Neural progenitor cell (in vitro differentiated cells): ENCODE measurements at regions not wholly inside any gene's neighbourhood (a gene's known extent, or its start where the extent isn't known, plus 50 kb on each side); places are given as distances from the start of the nearest gene placed in this dataset.
A peak's percentile ranks its signal among the peaks of the same experiment; 100 is the strongest.

Experiments used
- DNase-seq: peaks from one replicate; pipeline ENCODE4 v3.0.0-alpha.2; 2016; ENCODE audit warnings: low spot score
- H2AFZ ChIP-seq: fragments of 200-600 bp; sonication (generic); replicated peaks from 2 replicates; pipeline ENCODE4 v1.6.1; 2016; ENCODE audit warnings: antibody characterized with exemption
- H3F3A ChIP-seq: fragments of 200-600 bp; sonication (generic); 2 replicates; pipeline ENCODE4 v1.6.1; 2016; ENCODE audit warnings: antibody characterized with exemption, low read depth
- H3K27ac ChIP-seq: fragments of 200-600 bp; sonication (generic); 2 replicates; pipeline ENCODE4 v1.5.1; 2016; ENCODE audit warnings: mild to moderate bottlenecking
- H3K27me3 ChIP-seq: fragments of 200-600 bp; sonication (generic); 2 replicates; pipeline ENCODE4 v1.6.1; 2016; ENCODE audit warnings: mild to moderate bottlenecking, moderate library complexity
- H3K36me3 ChIP-seq: fragments of 200-600 bp; sonication (generic); 2 replicates; pipeline ENCODE4 v1.5.1; 2016
- H3K4me1 ChIP-seq: fragments of 200-600 bp; sonication (generic); 2 replicates; pipeline ENCODE4 v1.6.1; 2016; ENCODE audit warnings: mixed run types
- H3K4me2 ChIP-seq: fragments of 200-600 bp; sonication (generic); 2 replicates; pipeline ENCODE4 v1.6.1; 2016
- H3K4me3 ChIP-seq: fragments of 200-600 bp; sonication (generic); 2 replicates; pipeline ENCODE4 v1.5.1; 2016
- H3K79me2 ChIP-seq: fragments of 200-600 bp; sonication (generic); 2 replicates; pipeline ENCODE4 v1.6.1; 2016; ENCODE audit warnings: low read depth
- H3K9ac ChIP-seq: fragments of 200-600 bp; sonication (generic); 2 replicates; pipeline ENCODE4 v1.6.1; 2016
- H3K9me3 ChIP-seq: fragments of 200-600 bp; sonication (generic); 2 replicates; pipeline ENCODE4 v1.5.1; 2016; ENCODE audit warnings: low read depth
- H4K20me1 ChIP-seq: fragments of 200-600 bp; sonication (generic); 2 replicates; pipeline ENCODE4 v1.6.1; 2016; ENCODE audit warnings: low read depth
- H3K27ac Mint-ChIP-seq: 3 replicates; pipeline ENCODE4 v1.8.0; 2021; ENCODE audit warnings: mixed read lengths
- H3K27me3 Mint-ChIP-seq: 2 replicates; pipeline ENCODE4 v1.8.0; 2022; ENCODE audit warnings: low read depth, mild to moderate bottlenecking, inconsistent platforms, moderate library complexity, mixed read lengths; ENCODE audit not compliant: insufficient read depth
- H3K36me3 Mint-ChIP-seq: 3 replicates; pipeline ENCODE4 v1.8.0; 2021; ENCODE audit warnings: mixed read lengths
- H3K4me1 Mint-ChIP-seq: 3 replicates; pipeline ENCODE4 v1.8.0; 2021; ENCODE audit warnings: mixed read lengths
- H3K4me3 Mint-ChIP-seq: 3 replicates; pipeline ENCODE4 v1.8.0; 2021; ENCODE audit warnings: mild to moderate bottlenecking, moderate library complexity, mixed read lengths
- H3K9me3 Mint-ChIP-seq: 3 replicates; pipeline ENCODE4 v1.8.0; 2020; ENCODE audit warnings: mixed read lengths
- CTCF ChIP-seq: fragments of 200-600 bp; sonication (generic); IDR thresholded peaks from 2 replicates; pipeline ENCODE4 v1.5.1; 2017; ENCODE audit warnings: antibody characterized with exemption, mild to moderate bottlenecking
- EZH2 ChIP-seq: fragments of 200-600 bp; sonication (generic); IDR thresholded peaks from 2 replicates; pipeline ENCODE4 v1.6.1; 2017; ENCODE audit warnings: antibody characterized with exemption, mild to moderate bottlenecking, moderate library complexity
- EZH2phosphoT487 ChIP-seq: fragments of 200-600 bp; sonication (generic); IDR thresholded peaks from 2 replicates; pipeline ENCODE4 v1.6.1; 2017; ENCODE audit warnings: antibody characterized with exemption

GRCh38 chr18:4581966-4582365 is 126.9 kb upstream of the DLGAP1 start:
- H3K9me3 ChIP-seq: peaks cover 5% of the 10 kb centered on the region
- H3K36me3 ChIP-seq: no peaks in the 10 kb centered on the region
- H3F3A ChIP-seq: no peaks in the 10 kb centered on the region
- Mint-ChIP-seq H3K9me3 (peaks cover 14% of the 10 kb centered on the region), H3K4me3 (no peak overlapping the region), H3K27me3 (no peaks in the 10 kb centered on the region), H3K36me3 (no peaks in the 10 kb centered on the region), H3K4me1 (no peaks in the 10 kb centered on the region), H3K27ac (no peak overlapping the region)
- no peaks in the 10 kb centered on the region for H4K20me1 ChIP-seq
- H3K9ac ChIP-seq: no peak overlapping the region
- no peak overlapping the region for H3K27ac ChIP-seq
- no peaks in the 10 kb centered on the region for H3K79me2 ChIP-seq
- TF ChIP-seq EZH2 (no peak), CTCF (no peak), EZH2phosphoT487 (no peak)
- no peak overlapping the region for H3K4me3 ChIP-seq
- no peak overlapping the region for H3K4me2 ChIP-seq
- H2AFZ ChIP-seq: no peak overlapping the region
- DNase-seq: peak; percentile 50
- no peaks in the 10 kb centered on the region for H3K27me3 ChIP-seq
- peaks cover 14% of the 10 kb centered on the region for H3K4me1 ChIP-seq

- no peaks in the 10 kb centered on the region for H3K36me3 Mint-ChIP-seq
- DNase-seq: no peak
These were observed 123.3 kb upstream of the DLGAP1 start for GRCh38 chr18:4578449-4578848.

GRCh38 chr18:4573735-4574134 is 118.6 kb upstream of the DLGAP1 start:
- H3K4me1 ChIP-seq: no peaks in the 10 kb centered on the region
- peaks cover 8% of the 10 kb centered on the region for H3K9me3 ChIP-seq
- no peak overlapping the region for H3K4me3 ChIP-seq
- no peaks in the 10 kb centered on the region for H4K20me1 ChIP-seq
- TF ChIP-seq CTCF (no peak), EZH2phosphoT487 (no peak), EZH2 (no peak)
- no peak overlapping the region for H3K9ac ChIP-seq
- Mint-ChIP-seq H3K9me3 (peaks cover 39% of the 10 kb centered on the region), H3K27ac (no peak overlapping the region), H3K4me1 (no peaks in the 10 kb centered on the region), H3K4me3 (no peak overlapping the region), H3K27me3 (no peaks in the 10 kb centered on the region), H3K36me3 (no peaks in the 10 kb centered on the region)
- no peaks in the 10 kb centered on the region for H3K36me3 ChIP-seq
- no peak overlapping the region for H2AFZ ChIP-seq
- H3K79me2 ChIP-seq: no peaks in the 10 kb centered on the region
- H3K27ac ChIP-seq: no peak overlapping the region
- no peak overlapping the region for H3K4me2 ChIP-seq
- H3F3A ChIP-seq: no peaks in the 10 kb centered on the region
- H3K27me3 ChIP-seq: no peaks in the 10 kb centered on the region
- no peak for DNase-seq

More at GRCh38 chr18:4578449-4578848, 123.3 kb upstream of the DLGAP1 start:
- Histone ChIP-seq H3K27me3 (no peaks in the 10 kb centered on the region), H3F3A (no peaks in the 10 kb centered on the region), H3K36me3 (no peaks in the 10 kb centered on the region), H3K27ac (no peak overlapping the region), H2AFZ (no peak overlapping the region), H3K4me1 (peaks cover 14% of the 10 kb centered on the region), H3K79me2 (no peaks in the 10 kb centered on the region), H4K20me1 (no peaks in the 10 kb centered on the region), H3K9ac (no peak overlapping the region), H3K4me2 (no peak overlapping the region), H3K4me3 (no peak overlapping the region), H3K9me3 (peaks cover 8% of the 10 kb centered on the region)
- H3K9me3 Mint-ChIP-seq: peaks cover 33% of the 10 kb centered on the region
- no peak for TF ChIP-seq CTCF
- TF ChIP-seq EZH2: no peak
- no peak for TF ChIP-seq EZH2phosphoT487
- H3K4me3 Mint-ChIP-seq: no peak overlapping the region
- no peaks in the 10 kb centered on the region for H3K4me1 Mint-ChIP-seq
- H3K27me3 Mint-ChIP-seq: no peaks in the 10 kb centered on the region
- H3K27ac Mint-ChIP-seq: no peak overlapping the region

GRCh38 chr18:4557502-4557901 is 102.4 kb upstream of the DLGAP1 start:
- TF ChIP-seq CTCF (no peak), EZH2 (no peak), EZH2phosphoT487 (no peak)
- Mint-ChIP-seq H3K27me3 (peaks cover 3% of the 10 kb centered on the region), H3K4me1 (no peaks in the 10 kb centered on the region), H3K4me3 (no peak overlapping the region), H3K36me3 (no peaks in the 10 kb centered on the region), H3K27ac (no peak overlapping the region), H3K9me3 (no peaks in the 10 kb centered on the region)
- H3K27me3 ChIP-seq: no peaks in the 10 kb centered on the region
- H3F3A ChIP-seq: no peaks in the 10 kb centered on the region
- no peak overlapping the region for H2AFZ ChIP-seq
- no peaks in the 10 kb centered on the region for H4K20me1 ChIP-seq
- H3K79me2 ChIP-seq: no peaks in the 10 kb centered on the region
- no peaks in the 10 kb centered on the region for H3K36me3 ChIP-seq
- H3K4me3 ChIP-seq: no peak overlapping the region
- H3K4me1 ChIP-seq: no peaks in the 10 kb centered on the region
- no peak for DNase-seq
- H3K9ac ChIP-seq: no peak overlapping the region
- no peak overlapping the region for H3K27ac ChIP-seq
- H3K4me2 ChIP-seq: no peak overlapping the region
- H3K9me3 ChIP-seq: no peaks in the 10 kb centered on the region
